ENCODE measurements at regions not wholly inside any gene's neighbourhood (a gene's known extent, or its start where the extent isn't known, plus 50 kb on each side); places are given as distances from the start of the nearest gene placed in this dataset.
"Not testable (repeated sequence)": the region's sequence is repeated elsewhere in the genome, so short reads cannot be mapped to it uniquely, and the experiment has no call there.

DNA sequence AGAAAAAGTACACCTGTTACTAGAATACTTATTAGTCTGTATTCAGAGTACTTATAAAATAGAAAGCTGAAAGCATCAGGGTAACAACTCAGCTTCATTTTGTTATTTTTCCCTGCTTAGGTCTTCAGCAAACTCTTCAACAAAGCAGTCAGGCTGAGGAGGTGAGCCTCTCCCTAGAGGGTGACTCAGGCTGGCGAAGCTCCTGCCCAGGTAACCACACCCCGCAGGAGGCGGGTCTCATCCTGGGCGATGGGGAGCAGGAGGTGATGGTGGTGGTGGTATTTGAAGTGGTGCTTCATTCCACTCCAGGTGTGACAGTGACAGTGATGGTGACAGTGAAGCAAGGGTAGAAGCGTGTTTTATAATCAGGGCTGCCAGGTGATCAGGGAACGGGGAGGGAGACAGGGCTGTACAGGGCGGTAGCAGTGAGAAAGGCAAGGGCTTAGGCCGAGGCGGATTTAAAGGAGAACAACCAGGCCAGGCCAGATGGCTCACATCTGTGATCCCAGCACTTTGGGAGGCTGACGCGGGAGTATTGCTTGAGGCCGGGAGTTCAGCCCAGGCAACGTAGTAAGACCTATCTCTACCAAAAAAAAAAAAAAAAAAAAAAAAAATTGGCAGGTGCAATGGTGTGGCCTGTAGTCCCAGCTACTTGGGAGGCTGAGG is 127.1 kb downstream of the SOCS6 start:
- no peak for DNase-seq

DNA sequence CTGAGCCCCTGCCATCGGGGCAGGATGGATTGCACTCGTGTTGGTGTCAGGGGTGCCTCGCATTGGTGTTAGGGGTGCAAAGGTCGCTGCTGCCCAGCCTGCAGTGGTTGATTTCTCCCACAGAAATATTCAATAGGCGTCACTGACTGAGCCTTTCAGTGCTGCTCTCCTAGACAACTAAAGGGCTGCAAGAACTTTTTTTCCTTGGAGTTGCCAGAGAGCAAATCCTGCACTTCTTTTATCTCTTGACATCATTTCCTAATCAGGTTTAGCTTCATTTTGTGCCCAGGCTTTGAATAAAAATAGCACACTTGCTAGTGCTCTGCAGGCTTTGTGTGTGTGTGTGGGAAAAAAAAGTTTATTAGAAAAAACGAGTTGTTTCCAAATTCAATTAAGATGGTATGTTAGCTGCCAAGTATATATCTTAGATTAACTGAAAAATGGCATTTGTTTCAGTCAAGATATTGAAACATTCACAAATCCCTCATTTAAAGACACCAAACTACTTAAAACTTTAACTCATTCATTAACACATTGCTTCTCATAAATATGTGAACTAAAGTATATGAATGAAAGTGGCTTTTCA is 125.6 kb downstream of the SOCS6 start:
- DNase-seq: no peak

DNA sequence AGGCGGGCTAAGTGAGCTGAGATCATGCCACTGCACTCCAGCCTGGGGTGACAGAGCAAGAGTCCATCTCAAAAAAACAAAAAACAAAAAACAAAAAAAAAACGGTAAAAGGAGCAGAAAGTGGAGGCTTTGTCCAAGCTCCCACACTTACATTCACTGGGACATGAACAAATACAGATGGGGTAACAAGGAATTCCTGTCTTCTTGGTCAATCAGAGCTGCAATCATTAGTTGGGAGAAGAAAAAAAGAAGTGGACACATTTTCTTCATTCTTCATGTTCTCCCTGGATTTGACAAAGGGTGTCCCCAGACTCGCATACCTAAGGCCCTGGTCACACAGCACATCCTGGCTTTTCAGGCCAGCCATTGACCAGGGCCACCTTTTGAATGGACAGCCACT is 124.6 kb downstream of the SOCS6 start:
- no peak for DNase-seq

DNA sequence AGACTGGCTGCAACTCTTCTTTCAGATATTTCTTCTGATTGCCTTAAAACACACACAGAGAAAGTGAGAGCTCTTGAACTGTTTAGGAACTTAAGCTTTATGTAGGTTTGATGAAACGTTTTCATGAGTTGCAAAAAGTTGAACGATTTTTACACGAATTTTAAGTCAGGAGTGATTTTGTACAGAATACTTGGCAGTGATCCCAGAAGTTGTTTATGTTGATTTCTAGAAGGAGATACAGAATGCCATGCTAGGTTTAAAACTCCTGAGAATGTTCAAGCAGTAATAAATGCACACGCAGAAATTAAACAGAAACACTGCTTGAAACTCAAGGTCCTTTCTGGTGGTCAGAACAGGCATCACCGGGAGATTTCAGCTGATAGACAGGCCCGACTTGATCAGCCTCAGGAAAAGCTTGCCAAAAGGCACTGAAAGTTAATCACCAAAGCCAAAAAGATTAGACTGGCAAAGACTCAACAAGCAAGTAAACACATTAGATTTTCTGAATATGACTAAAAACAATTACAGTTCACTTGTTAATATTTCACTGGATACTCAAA is 123.1 kb downstream of the SOCS6 start:
- no peak for DNase-seq

DNA sequence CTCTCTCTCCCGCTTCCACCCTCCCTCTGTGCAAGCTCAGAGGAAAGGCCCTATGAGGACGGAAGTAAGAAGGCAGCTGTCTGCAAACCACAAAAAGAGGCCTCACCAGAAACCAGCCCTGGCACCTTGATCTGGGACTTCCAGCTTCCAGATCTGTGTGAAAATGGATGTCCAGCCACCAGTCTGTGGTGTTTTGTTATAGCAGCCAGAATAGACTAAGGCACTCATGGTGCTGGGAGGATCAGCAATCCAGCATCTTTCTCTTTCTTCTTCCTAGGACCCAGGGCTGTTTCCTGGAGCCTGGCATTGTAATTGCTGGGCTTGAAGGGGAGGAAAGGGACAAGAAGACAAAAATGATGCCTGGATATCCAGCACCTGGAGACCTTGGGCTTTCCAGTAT is 122.5 kb downstream of the SOCS6 start:
- no peak for DNase-seq

DNA sequence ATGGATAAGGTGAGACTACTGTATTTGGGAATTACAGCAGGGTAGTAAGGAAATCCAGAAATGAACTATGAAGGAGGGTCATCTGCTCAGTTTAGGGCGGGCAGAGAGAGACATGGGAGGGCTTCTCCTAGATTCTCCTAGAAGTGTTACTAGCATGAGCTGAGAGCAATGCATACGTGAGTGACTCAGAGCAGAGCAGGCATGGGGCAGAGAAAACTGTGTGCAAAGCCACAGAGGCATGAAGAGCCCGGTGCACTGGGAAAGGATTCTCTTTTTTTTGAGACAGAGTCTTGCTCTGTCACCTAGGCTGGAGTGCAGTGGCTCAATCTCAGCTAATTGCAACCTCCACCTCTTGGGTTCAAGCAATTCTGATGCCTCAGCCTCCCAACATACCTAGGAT is 116.2 kb downstream of the SOCS6 start:
- DNase-seq: no peak

DNA sequence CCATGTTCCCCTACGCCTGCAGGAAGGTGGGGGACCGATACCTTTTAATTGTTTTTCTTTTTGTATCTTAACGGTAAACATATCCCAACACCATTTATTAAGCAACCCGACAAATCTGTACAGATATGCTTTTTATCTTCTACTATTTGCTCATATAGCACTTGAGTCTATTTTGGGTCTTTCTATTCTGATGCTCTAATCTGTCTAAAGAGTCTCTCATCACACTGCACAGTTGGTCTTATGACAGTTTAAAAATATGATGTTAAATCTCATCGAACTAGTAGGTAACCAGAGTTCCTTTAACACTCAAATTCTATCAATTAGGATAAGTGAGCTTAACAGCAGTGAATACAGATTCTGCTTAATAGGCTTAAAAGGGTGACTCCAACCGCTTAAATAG is 111.6 kb downstream of the SOCS6 start:
- DNase-seq: no peak

DNA sequence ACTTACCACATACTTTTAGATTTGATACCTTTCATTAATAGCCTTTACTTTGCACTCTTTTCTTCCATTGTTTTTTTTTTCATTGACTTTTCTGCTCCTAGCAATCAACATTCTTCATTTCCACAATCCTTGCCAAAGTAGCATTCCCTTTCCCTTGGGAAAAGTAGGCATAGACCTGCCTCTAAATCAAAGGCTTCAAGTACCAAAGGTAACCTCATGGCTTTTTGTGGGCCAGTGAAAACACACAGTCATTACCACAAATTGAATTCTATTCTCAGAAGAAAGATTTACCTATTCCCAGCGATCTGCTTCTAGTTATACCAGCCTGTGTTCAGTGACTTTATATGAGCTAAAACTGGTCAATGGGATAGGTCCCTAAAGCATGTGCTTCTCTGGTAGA is 109.2 kb downstream of the SOCS6 start:
- DNase-seq: no peak

DNA sequence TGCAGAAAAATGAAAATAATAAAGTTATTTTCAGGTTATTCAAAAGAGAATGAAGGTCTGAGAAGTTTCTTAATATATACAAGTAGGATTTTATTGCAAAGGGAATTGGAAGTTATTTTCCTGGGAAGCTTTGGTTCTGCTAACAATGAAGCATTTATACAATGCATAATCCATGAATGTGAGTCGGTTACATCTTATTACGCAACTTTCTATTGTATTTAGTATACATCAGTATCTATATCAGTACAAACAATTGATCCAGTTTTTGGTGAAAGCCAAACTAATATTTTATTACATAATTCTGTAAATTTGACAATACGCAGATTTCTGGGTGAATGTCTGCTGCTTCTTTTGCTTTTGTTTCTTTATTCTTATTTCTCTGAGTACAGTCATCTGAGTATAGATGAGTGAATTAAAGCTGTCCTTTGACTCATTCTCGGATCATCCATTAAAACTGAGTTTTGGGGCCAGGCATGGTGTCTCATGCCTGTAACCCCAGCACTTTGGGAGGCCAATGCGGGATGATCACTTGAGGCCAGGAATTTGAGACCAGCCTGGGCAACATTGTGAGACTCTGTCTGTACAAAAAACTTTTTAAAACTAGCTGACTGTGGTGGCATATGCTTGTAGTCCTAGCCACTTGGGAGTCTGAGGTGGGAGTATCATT is 108.5 kb downstream of the SOCS6 start:
- DNase-seq: no peak

DNA sequence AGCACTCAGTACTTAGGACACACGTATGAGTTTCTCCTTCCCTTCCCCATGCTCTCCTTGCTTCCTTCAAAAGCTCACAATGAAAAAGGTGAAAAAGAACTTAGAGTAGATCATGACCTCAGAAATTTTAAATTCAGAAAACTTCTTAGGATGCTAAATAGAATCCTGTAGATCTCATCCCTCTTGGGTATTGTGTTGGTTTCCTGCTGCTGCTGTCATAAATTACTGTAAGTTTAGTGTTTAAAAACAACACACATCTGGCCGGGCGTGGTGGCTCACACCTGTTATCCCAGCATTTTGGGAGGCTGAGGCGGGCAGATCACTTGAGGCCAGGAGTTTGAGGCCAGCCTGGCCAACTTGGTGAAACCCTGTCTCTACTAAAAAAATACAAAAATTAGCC is 106.9 kb downstream of the SOCS6 start:
- not testable (repeated sequence) for DNase-seq

DNA sequence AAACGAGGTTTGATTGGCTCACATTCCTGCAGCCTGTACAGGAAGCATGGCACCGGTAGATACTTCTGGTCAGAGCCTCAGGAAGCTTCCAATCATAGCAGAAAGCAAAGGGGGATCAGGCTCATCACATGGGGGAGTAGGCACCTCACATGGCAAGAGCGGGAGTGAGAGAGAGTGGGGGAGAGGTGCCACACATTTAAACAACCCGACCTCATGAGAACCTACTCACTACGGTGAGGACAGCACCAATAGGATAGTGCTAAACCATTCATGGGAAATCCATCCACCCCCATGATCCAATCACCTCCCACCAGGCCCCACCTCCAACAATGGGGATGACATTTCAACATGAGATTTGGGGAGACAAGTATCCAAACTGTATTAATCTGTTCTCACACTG is 105.8 kb downstream of the SOCS6 start:
- DNase-seq: no peak

DNA sequence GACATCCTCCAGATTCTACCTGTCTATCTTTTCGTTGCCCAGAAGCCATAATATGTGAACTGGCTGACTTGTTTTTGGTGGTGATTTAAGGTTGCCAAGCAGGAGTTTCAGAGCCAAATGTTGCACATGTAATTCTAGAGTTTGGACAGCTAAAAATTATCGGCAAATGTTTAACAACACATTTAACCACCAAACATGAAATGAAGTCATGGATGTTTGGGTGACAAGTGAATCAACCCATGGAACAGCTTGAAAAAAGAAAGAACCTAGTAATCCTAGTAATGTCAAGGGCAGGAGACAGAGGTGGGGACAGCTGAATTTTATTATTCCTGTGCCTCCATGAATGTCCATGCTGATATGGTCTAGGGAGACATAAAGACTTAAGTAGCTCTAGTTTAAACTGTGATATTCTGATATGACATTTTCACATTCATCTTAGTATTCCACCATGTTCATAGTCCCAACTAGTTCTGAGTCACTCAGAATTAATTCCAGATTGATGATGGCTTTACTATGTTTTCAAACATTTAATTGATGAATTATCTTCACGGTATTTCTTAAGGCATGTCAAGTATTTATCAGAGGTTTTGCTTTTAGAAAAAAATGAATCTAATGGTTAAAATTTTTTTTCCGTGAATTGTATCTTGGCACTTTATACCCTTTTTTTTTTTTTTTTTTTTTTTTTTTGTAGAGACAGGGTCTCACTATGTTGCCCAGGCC is 101.7 kb downstream of the SOCS6 start:
- no peak for DNase-seq

DNA sequence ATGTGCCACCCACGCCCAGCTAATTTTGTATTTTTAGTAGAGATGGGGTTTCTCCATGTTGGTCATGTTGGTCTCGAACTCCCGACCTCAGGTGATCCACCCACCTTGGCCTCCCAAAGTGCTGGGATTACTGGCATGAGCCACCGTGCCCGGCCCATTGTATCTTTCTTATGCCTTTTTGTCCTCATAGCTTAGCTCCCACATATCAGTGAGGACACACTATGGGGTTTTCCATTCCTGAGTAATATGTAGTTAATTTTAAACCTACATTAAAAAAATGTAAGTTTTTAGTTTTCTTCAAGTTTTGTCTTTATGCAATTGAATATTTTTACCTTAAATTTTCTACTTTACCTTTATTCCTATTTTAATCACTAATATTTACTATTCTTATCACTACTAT is 100.2 kb downstream of the SOCS6 start:
- DNase-seq: not testable (repeated sequence)

DNA sequence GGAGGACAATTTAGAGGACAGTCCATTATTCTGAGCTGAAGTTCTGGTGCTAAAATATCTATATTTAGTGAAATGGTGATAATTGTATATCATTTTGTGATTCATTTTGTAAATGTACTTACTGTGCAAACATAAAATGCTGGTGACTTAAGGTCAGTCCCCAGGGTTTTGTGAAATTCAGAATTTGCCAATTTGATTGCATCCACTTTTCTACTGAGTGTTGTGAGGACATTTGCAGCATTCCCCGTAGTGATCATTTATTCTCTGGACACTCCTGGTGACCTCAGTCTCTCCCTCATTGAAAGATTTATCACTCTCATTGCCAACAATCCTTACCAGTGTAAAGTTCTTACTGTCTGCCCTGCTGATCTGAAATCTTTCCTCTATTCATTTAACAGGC is 98.2 kb downstream of the SOCS6 start:
- DNase-seq: no peak

DNA sequence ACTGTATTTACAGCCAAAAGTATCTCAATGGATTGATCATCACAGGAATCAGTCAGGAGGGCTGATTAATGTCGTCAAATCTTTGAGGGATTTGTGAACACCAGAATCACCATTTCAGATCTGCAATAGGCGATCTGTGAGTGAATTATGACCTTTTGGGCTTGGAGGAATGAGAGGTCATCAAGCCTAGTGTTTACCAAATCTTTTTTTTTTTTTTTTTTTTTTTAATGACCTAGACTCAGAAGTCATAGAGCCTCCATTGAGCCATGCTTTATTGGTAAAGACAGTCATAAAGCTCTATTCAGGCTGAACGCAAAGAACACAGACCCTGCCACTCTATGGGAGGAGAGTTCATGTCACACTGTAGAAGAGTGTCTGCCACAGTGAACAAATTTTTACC is 97.7 kb downstream of the SOCS6 start:
- no peak for DNase-seq

DNA sequence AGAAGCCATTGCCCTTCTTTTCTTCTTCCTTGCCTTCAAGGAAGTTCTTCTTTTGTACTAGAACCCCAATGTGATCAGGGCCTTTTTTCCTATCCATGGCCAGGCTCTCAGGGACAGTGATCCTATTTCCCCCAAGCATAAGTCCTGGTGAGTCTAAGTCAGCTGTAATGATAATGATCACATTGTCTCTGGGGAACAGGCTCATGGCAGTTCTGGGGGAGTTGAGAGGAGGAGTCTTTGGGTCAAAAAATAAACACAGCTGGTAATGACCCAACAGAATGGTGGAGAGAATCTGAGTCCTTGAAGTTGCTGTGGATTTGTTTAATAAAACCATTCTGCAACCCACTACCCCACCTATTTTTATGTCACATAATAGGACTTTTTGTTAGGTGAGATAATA is 96.6 kb downstream of the SOCS6 start:
- DNase-seq: no peak

DNA sequence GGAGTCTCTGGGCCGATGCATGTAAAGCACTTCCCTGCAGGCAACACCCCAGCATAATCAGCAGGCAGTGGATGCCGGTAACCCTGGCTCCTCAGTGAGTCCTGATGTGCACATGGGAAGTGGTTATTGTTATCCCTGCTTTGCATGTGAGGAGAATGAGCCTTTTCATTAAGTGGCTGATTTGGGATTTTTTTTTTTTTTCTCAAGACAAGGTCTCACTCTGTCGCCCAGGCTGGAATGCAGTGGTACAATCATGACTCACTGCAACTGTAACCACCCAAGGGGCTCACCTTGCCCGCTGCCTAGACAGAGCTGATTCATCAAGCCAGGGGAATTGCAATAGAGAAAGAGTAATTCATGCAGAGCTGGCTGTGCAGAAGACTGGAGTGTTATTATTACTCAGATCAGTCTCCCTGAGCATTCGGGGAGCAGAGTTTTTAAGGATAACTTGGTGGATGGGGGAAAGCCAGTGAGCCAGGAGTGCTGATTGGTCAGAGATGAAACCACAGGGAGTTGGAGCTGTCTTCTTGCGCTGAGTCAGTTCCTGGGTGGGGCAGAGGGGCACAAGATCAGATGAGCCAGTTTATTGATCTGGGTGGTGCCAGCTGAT is 95.4 kb downstream of the SOCS6 start:
- DNase-seq: peak in 2 of 14 donors; percentile 6 to 21

DNA sequence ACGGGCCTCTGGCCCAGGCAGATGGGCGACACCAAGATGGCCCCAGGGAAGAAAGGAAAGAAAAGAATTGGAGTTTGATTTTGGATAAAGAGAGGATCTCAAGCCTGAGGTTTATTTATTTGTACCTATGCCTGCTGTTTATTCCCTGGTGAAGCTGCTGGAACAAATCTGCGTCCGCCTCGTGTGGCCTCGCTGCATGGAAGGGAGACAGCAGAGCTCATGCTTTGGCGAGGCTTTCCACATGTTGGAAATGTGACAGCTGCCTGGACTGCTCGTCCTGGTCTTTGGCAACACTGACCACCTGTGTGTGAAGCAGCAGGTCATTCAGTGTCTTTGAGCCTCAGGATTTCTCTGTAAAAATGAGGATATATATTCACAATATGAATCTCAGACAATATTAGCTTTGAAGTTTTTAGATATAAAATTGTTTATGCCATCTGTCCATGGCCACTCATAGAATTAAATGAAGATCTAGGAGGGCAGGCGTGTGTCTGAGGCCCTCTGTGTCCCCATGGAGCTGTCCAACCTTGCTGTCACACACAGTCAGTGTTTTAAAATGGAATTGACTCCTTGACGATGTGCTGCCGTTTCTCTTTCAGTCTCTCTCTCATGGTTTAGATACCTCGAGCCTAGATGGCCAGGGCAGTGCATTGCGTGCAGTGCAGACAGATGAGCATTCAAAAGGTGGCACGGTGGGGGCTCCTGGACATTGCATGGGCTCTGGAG is 94.3 kb downstream of the SOCS6 start:
- no peak for DNase-seq

DNA sequence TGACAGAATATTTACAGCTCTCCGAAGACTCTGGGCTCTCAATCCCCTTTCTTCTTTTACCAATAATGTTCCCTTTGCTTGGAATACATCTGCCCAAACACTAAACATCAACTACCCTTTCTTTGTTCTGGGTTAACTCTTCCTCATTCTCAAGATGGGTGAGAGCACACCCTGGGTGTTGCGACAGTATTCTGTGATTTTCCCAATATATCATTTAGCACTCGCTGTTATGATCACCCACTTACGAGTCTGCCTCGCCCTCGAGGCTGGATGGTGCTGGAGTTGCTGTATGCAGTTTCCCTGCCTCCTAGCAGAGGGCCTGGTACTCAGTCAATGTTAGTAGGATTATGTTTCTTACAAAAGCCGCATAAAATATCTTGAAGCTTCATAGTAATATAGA is 93.2 kb downstream of the SOCS6 start:
- DNase-seq: peak in 1 of 14 donors; percentile 30

DNA sequence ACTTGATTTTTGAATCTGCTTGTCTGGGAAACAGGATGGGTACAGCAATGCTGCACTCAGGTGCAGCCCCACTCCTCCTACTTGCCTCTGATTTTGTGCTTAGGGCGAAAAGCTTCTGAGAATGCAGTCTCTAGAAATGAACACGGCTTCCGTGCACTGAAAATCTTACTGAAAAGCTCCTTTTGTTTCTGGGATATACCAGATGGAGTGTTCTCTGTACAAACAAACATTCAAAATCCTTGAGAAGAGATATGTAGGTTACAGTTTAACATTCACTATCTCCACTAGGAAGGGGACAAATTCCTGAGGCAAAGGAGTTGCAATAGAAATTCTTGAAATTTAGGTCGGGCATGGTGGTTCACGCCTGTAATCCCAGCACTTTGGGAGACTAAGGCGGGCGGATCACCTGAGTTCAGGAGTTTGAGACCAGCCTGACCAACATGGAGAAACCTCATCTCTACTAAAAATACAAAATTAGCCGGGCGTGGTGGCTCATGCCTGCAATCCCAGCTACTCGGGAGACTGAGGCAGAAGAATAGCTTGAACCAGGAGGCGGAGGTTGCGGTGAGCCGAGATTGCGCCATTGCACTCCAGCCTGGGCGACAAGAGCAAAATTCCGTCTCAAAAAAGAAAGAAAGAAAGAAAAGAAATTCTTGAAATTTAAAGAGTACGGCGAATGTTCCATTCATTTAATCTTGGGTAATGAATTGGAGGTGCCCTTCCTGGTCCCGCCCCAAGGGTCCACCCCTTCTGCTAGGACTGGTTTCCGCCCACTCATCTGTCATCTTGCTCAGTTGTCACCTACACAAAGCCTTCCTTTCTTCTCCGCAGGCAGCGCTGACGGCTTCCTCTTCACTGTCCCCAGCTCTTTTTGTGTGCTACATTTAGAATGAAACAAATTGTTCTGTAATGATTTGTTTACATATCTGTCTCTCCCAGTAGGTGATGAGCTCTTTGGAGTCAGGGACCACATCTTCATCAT is 92.4 kb downstream of the SOCS6 start:
- peak in 10 of 14 donors; percentile 26 to 77 (median 62) for DNase-seq
